Activated B cell treated with CpG ODN at 0.5 μM for 24 hours (primary cell): ENCODE measurements at regions not wholly inside any gene's neighbourhood (a gene's known extent, or its start where the extent isn't known, plus 50 kb on each side); places are given as distances from the start of the nearest gene placed in this dataset.

Source experiments
- ATAC-seq: fragments of 200-7000 bp; cut with Tn5 transposase; one replicate; pipeline ENCODE4 v1.10.0; 2021; ENCODE audit warnings: low read depth, mild to moderate bottlenecking, moderate library complexity
- CTCF ChIA-PET: fragments of 350-600 bp; sonication (Branson Sonifier 250); formaldehyde crosslinking; loops from one replicate; lab custom pipeline; 2021; ENCODE audit warnings: antibody characterized with exemption; lab: Charles Lee
- POLR2A ChIA-PET: fragments of 350-600 bp; sonication (Branson Sonifier 250); formaldehyde crosslinking; loops from one replicate; lab custom pipeline; 2021; ENCODE audit warnings: antibody characterized with exemption; lab: Charles Lee
- DNase-seq: peaks from one replicate; pipeline ENCODE4 v3.0.0; 2022
- H3K27ac Mint-ChIP-seq: one replicate; pipeline ENCODE4 v1.8.0; 2020; ENCODE audit warnings: mixed read lengths
- H3K27me3 Mint-ChIP-seq: one replicate; pipeline ENCODE4 v1.8.0; 2021; ENCODE audit warnings: mixed read lengths
- H3K36me3 Mint-ChIP-seq: one replicate; pipeline ENCODE4 v1.8.0; 2021; ENCODE audit warnings: low read depth, mixed read lengths
- H3K4me1 Mint-ChIP-seq: one replicate; pipeline ENCODE4 v1.8.0; 2021; ENCODE audit warnings: mixed read lengths
- H3K4me3 Mint-ChIP-seq: one replicate; pipeline ENCODE4 v1.8.0; 2020; ENCODE audit warnings: mild to moderate bottlenecking, mixed read lengths
- H3K9me3 Mint-ChIP-seq: one replicate; pipeline ENCODE4 v1.8.0; 2020; ENCODE audit warnings: mixed read lengths
- intact Hi-C: fragments of 100-400 bp; cut with micrococcal nuclease; formaldehyde crosslinking; loops from one replicate; pipeline ENCODE4 v1.15.1; 2024
- TF ChIP-seq, protein P1 (sequence below): fragments of 200-600 bp; IDR thresholded peaks from one replicate; pipeline ENCODE4 v1.8.0; 2022; ENCODE audit warnings: antibody characterized with exemption, mild to moderate bottlenecking

- Mint-ChIP-seq H3K36me3 (no peaks in the 10 kb centered on the region), H3K4me1 (no peaks in the 10 kb centered on the region), H3K27me3 (no peaks in the 10 kb centered on the region), H3K4me3 (no peak overlapping the region), H3K9me3 (no peaks in the 10 kb centered on the region), H3K27ac (no peak overlapping the region)
- intact Hi-C loops, result no loop called here
- DNase-seq (no peak), ATAC-seq (no peak)
- ChIA-PET CTCF (no interaction called here), POLR2A (no interaction called here)
- TF ChIP-seq, protein P1, sequence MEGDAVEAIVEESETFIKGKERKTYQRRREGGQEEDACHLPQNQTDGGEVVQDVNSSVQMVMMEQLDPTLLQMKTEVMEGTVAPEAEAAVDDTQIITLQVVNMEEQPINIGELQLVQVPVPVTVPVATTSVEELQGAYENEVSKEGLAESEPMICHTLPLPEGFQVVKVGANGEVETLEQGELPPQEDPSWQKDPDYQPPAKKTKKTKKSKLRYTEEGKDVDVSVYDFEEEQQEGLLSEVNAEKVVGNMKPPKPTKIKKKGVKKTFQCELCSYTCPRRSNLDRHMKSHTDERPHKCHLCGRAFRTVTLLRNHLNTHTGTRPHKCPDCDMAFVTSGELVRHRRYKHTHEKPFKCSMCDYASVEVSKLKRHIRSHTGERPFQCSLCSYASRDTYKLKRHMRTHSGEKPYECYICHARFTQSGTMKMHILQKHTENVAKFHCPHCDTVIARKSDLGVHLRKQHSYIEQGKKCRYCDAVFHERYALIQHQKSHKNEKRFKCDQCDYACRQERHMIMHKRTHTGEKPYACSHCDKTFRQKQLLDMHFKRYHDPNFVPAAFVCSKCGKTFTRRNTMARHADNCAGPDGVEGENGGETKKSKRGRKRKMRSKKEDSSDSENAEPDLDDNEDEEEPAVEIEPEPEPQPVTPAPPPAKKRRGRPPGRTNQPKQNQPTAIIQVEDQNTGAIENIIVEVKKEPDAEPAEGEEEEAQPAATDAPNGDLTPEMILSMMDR, result no peak
Measured at GRCh38 chr5:110359221-110359620, 367.2 kb downstream of the TMEM232 start.

- Mint-ChIP-seq H3K27ac (no peak overlapping the region), H3K27me3 (no peaks in the 10 kb centered on the region), H3K4me3 (no peak overlapping the region), H3K9me3 (no peaks in the 10 kb centered on the region), H3K36me3 (no peaks in the 10 kb centered on the region), H3K4me1 (no peaks in the 10 kb centered on the region)
- DNase-seq (no peak), ATAC-seq (no peak)
- ChIA-PET POLR2A (no interaction called here), CTCF (no interaction called here)
- intact Hi-C loops, result no loop called here
- TF ChIP-seq, protein P1, result no peak
Measured at GRCh38 chr5:110361471-110361870, 365.0 kb downstream of the TMEM232 start.

GRCh38 chr5:110362261-110362660 is 364.2 kb downstream of the TMEM232 start:
- Mint-ChIP-seq H3K36me3 (no peaks in the 10 kb centered on the region), H3K4me3 (no peak overlapping the region), H3K27me3 (no peaks in the 10 kb centered on the region), H3K9me3 (no peaks in the 10 kb centered on the region), H3K27ac (no peak overlapping the region), H3K4me1 (no peaks in the 10 kb centered on the region)
- TF ChIP-seq, protein P1, result no peak
- ATAC-seq, result no peak
- DNase-seq, result no peak
- intact Hi-C loops, result no loop called here
- POLR2A ChIA-PET, result no interaction called here
- CTCF ChIA-PET, result no interaction called here

DNA sequence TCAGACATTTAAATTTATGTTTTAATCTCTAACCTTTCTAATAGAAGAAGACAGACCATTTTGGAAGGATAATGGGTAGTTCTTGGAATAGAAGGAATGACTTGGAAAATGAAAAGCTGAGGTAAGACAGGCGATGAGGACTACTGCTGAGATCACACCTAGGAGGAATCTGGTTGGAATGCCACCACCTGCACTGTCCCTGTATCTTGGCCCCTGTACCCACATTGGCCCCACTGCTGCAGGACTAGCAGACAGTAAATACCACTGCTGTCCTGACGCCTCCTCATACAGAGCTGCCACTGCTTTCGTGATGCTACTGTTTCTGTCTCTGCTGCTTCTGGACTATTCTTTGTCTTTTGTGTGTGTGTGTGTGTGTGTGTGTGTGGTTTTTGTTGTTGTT is 359.8 kb downstream of the TMEM232 start:
- peaks cover 15% of the 10 kb centered on the region for H3K4me1 Mint-ChIP-seq
- no peak for ATAC-seq
- H3K27me3 Mint-ChIP-seq, result no peaks in the 10 kb centered on the region
- DNase-seq, result no peak
- H3K4me3 Mint-ChIP-seq, result no peak overlapping the region
- ChIA-PET POLR2A (no interaction called here), CTCF (no interaction called here)
- H3K9me3 Mint-ChIP-seq, result no peaks in the 10 kb centered on the region
- H3K27ac Mint-ChIP-seq, result no peak overlapping the region
- TF ChIP-seq, protein P1, result no peak
- H3K36me3 Mint-ChIP-seq, result no peaks in the 10 kb centered on the region
- intact Hi-C loops, result no loop called here
